ENCODE measurements at regions not wholly inside any gene's neighbourhood (a gene's known extent, or its start where the extent isn't known, plus 50 kb on each side); places are given as distances from the start of the nearest gene placed in this dataset.

DNA sequence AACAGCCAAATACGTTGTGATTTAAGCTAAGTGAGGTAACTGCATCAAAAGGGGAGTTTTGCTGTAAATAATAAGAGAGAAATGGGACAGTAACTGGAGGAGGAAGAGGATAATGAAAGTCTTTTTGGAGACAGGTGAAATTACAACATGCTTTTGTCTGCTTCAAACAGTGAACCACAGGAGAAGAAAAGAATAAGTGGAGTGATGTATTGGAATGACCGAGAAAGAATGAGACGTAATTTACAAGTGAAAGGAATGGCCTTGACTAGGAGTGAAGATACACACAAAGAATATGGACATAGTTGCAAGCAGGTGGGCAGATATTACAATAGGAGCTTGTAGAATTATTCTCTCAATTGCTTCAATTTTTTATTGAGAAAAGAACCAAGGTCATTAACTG, 550.8 kb downstream of the DIPK2A start:
- TF ChIP-seq POLR2A (IDR thresholded peaks at IDR 0.05): no peak
- TF ChIP-seq, protein P1, sequence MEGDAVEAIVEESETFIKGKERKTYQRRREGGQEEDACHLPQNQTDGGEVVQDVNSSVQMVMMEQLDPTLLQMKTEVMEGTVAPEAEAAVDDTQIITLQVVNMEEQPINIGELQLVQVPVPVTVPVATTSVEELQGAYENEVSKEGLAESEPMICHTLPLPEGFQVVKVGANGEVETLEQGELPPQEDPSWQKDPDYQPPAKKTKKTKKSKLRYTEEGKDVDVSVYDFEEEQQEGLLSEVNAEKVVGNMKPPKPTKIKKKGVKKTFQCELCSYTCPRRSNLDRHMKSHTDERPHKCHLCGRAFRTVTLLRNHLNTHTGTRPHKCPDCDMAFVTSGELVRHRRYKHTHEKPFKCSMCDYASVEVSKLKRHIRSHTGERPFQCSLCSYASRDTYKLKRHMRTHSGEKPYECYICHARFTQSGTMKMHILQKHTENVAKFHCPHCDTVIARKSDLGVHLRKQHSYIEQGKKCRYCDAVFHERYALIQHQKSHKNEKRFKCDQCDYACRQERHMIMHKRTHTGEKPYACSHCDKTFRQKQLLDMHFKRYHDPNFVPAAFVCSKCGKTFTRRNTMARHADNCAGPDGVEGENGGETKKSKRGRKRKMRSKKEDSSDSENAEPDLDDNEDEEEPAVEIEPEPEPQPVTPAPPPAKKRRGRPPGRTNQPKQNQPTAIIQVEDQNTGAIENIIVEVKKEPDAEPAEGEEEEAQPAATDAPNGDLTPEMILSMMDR (IDR thresholded peaks at IDR 0.05): no peak
- no peak for TF ChIP-seq EP300 (IDR thresholded peaks at IDR 0.05)
- no peak for TF ChIP-seq POLR2AphosphoS5 (IDR thresholded peaks at IDR 0.05)
